ENCODE measurements at regions not wholly inside any gene's neighbourhood (a gene's known extent, or its start where the extent isn't known, plus 50 kb on each side); places are given as distances from the start of the nearest gene placed in this dataset.

GRCh38 chr1:239819756-239820250, 271.9 kb upstream of the FMN2 start (continued):
- TF ChIP-seq, protein P1, sequence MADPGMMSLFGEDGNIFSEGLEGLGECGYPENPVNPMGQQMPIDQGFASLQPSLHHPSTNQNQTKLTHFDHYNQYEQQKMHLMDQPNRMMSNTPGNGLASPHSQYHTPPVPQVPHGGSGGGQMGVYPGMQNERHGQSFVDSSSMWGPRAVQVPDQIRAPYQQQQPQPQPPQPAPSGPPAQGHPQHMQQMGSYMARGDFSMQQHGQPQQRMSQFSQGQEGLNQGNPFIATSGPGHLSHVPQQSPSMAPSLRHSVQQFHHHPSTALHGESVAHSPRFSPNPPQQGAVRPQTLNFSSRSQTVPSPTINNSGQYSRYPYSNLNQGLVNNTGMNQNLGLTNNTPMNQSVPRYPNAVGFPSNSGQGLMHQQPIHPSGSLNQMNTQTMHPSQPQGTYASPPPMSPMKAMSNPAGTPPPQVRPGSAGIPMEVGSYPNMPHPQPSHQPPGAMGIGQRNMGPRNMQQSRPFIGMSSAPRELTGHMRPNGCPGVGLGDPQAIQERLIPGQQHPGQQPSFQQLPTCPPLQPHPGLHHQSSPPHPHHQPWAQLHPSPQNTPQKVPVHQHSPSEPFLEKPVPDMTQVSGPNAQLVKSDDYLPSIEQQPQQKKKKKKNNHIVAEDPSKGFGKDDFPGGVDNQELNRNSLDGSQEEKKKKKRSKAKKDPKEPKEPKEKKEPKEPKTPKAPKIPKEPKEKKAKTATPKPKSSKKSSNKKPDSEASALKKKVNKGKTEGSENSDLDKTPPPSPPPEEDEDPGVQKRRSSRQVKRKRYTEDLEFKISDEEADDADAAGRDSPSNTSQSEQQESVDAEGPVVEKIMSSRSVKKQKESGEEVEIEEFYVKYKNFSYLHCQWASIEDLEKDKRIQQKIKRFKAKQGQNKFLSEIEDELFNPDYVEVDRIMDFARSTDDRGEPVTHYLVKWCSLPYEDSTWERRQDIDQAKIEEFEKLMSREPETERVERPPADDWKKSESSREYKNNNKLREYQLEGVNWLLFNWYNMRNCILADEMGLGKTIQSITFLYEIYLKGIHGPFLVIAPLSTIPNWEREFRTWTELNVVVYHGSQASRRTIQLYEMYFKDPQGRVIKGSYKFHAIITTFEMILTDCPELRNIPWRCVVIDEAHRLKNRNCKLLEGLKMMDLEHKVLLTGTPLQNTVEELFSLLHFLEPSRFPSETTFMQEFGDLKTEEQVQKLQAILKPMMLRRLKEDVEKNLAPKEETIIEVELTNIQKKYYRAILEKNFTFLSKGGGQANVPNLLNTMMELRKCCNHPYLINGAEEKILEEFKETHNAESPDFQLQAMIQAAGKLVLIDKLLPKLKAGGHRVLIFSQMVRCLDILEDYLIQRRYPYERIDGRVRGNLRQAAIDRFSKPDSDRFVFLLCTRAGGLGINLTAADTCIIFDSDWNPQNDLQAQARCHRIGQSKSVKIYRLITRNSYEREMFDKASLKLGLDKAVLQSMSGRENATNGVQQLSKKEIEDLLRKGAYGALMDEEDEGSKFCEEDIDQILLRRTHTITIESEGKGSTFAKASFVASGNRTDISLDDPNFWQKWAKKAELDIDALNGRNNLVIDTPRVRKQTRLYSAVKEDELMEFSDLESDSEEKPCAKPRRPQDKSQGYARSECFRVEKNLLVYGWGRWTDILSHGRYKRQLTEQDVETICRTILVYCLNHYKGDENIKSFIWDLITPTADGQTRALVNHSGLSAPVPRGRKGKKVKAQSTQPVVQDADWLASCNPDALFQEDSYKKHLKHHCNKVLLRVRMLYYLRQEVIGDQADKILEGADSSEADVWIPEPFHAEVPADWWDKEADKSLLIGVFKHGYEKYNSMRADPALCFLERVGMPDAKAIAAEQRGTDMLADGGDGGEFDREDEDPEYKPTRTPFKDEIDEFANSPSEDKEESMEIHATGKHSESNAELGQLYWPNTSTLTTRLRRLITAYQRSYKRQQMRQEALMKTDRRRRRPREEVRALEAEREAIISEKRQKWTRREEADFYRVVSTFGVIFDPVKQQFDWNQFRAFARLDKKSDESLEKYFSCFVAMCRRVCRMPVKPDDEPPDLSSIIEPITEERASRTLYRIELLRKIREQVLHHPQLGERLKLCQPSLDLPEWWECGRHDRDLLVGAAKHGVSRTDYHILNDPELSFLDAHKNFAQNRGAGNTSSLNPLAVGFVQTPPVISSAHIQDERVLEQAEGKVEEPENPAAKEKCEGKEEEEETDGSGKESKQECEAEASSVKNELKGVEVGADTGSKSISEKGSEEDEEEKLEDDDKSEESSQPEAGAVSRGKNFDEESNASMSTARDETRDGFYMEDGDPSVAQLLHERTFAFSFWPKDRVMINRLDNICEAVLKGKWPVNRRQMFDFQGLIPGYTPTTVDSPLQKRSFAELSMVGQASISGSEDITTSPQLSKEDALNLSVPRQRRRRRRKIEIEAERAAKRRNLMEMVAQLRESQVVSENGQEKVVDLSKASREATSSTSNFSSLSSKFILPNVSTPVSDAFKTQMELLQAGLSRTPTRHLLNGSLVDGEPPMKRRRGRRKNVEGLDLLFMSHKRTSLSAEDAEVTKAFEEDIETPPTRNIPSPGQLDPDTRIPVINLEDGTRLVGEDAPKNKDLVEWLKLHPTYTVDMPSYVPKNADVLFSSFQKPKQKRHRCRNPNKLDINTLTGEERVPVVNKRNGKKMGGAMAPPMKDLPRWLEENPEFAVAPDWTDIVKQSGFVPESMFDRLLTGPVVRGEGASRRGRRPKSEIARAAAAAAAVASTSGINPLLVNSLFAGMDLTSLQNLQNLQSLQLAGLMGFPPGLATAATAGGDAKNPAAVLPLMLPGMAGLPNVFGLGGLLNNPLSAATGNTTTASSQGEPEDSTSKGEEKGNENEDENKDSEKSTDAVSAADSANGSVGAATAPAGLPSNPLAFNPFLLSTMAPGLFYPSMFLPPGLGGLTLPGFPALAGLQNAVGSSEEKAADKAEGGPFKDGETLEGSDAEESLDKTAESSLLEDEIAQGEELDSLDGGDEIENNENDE (IDR thresholded peaks at IDR 0.05; ENCODE audit: insufficient replicate concordance, low read length) = no peak
- TF ChIP-seq ASH2L (IDR thresholded peaks at IDR 0.05; ENCODE audit: low read length) (no peak), MAFK (IDR thresholded peaks at IDR 0.05; ENCODE audit: low read depth, low read length) (no peak), SP1 (IDR thresholded peaks at IDR 0.05; ENCODE audit: low read depth, low read length) (no peak), TAF1 (IDR thresholded peaks at IDR 0.05; ENCODE audit: low read depth, low read length) (no peak), SP4 (IDR thresholded peaks at IDR 0.05; ENCODE audit: low read length) (no peak), RNF2 (IDR thresholded peaks at IDR 0.05; ENCODE audit: borderline replicate concordance, low read depth, low read length, missing control alignments, poor library complexity, severe bottlenecking) (no peak), PHF8 (conservative IDR thresholded peaks at IDR 0.05; ENCODE audit: low read depth, low read length) (no peak), KDM4A (IDR thresholded peaks at IDR 0.05; ENCODE audit: low read depth, low read length, severe bottlenecking) (no peak), CHD2 (IDR thresholded peaks at IDR 0.05; ENCODE audit: low read length) (no peak)
- TF ChIP-seq, protein P2, sequence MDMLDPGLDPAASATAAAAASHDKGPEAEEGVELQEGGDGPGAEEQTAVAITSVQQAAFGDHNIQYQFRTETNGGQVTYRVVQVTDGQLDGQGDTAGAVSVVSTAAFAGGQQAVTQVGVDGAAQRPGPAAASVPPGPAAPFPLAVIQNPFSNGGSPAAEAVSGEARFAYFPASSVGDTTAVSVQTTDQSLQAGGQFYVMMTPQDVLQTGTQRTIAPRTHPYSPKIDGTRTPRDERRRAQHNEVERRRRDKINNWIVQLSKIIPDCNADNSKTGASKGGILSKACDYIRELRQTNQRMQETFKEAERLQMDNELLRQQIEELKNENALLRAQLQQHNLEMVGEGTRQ (IDR thresholded peaks at IDR 0.05; ENCODE audit: low read length) = no peak

Measured in H1 (cell line).